Aorta (tissue), 5 donors: ENCODE measurements at regions not wholly inside any gene's neighbourhood (a gene's known extent, or its start where the extent isn't known, plus 50 kb on each side); places are given as distances from the start of the nearest gene placed in this dataset.

Experiments
- ATAC-seq: fragments of 200-7000 bp; cut with Tn5 transposase; one replicate; pipeline ENCODE4 v1.9.1; 2022; ENCODE audit warnings: moderate library complexity; ENCODE audit not compliant: low FRiP score
- DNase-seq, 2 donors: peaks; one replicate each; pipeline ENCODE4 v3.0.0-alpha.2; 2020
- H3K27ac ChIP-seq, 2 donors: one replicate each; pipeline ENCODE4 v1.5.1; 2013; ENCODE audit warnings: low read length in 2 of 2, mild to moderate bottlenecking in 2 of 2, moderate library complexity in 2 of 2, control low read depth in 1 of 2, inconsistent platforms in 1 of 2, low read depth in 1 of 2
- H3K27me3 ChIP-seq, 2 donors: one replicate each; pipeline ENCODE4 v1.6.1; 2013; ENCODE audit warnings: control low read depth in 1 of 2, low read length in 1 of 2, mild to moderate bottlenecking in 1 of 2, moderate library complexity in 1 of 2; ENCODE audit not compliant: insufficient read depth in 2 of 2, control insufficient read depth in 1 of 2
- H3K36me3 ChIP-seq, 2 donors: one replicate each; pipeline ENCODE4 v1.6.1; 2013; ENCODE audit warnings: control low read depth in 1 of 2, low read length in 1 of 2, mild to moderate bottlenecking in 1 of 2; ENCODE audit not compliant: insufficient read depth in 2 of 2, control insufficient read depth in 1 of 2
- H3K4me1 ChIP-seq, 2 donors: one replicate each; pipeline ENCODE4 v1.6.1; 2013; ENCODE audit warnings: low read length in 2 of 2, control low read depth in 1 of 2, mild to moderate bottlenecking in 1 of 2, moderate library complexity in 1 of 2; ENCODE audit not compliant: insufficient read depth in 2 of 2, control insufficient read depth in 1 of 2
- H3K4me3 ChIP-seq, 2 donors: one replicate each; pipeline ENCODE4 v1.5.1; 2013; ENCODE audit warnings: low read length in 2 of 2, control low read depth in 1 of 2, mild to moderate bottlenecking in 1 of 2
- H3K9me3 ChIP-seq: one replicate; pipeline ENCODE4 v1.6.1; 2013; ENCODE audit warnings: mild to moderate bottlenecking, low read length; ENCODE audit not compliant: control insufficient read depth
- WGBS, 2 donors: extraction: QIAGEN DNeasy Blood & Tissue Kit; methylation state at CpG; one replicate each; pipeline ENCODE4 v1.1.7; 2013; 5-methylcytosine and 5-hydroxymethylcytosine counted together
- intact Hi-C, 2 donors: fragments of 100-400 bp; cut with DNase I; formaldehyde crosslinking; loops; one replicate each; pipeline versions ENCODE4 v1.14.2 to v1.15.0; 2022
- donor health status: healthy with polysubstance abuse.
- donor health status: Bipolar disorder and iron deficiency.
- donor health status: DM: no; HTN: no; CAD: no.
- donor health status: DM: no; HTN: no; CAD: no.
- donor health status: DM: yes; HTN: yes; CAD: no.

GRCh38 chr14:96931751-96932150, 134.6 kb downstream of the VRK1 start:
- H3K27me3 ChIP-seq: no peaks in the 10 kb centered on the region
- no peak overlapping the region for H3K4me3 ChIP-seq
- H3K4me1 ChIP-seq: no peaks in the 10 kb centered on the region
- intact Hi-C loops: no loop called here
- H3K9me3 ChIP-seq: peaks cover 1% of the 10 kb centered on the region
- no peak for ATAC-seq
- H3K36me3 ChIP-seq: no peaks in the 10 kb centered on the region
- WGBS, 2 donors: 95 to 96% methylated on average over 17 of the region's 17 CpGs
- DNase-seq: no peak
- H3K27ac ChIP-seq: no peak overlapping the region

DNA sequence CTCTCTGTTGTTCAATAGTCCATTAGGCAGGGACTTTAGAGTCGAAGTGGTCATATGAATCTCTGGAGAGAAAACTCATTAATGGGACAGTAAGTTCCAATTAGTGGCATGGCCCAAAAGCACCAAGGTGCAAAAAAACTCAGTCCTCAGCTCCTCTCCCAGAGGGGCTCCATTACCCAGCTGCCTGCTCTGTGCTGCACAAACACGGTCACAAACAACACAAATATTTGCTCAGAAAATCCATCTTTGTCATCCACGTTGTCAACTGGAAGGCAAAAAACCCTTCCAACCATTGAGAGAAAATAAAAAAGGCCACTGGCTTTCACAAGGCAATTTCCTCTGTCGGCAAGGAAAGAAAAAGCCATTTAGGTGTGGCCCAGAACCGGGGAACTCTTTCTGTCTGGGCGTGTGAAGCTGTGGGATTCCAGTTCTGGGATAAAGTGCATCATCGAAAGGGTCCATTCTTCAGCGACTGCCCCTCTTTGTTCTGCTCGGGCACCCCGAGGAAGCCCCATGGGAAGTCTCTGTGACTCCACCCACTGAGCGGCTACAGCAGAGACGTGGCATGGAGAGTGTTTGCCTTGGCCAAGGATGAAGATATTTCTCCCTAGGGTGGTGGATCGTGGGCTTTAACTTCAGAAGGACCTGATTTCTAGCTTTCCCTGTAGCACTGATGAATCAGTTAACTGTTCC, 137.6 kb downstream of the VRK1 start:
- ATAC-seq: no peak
- Histone ChIP-seq H3K9me3 (peaks cover 1% of the 10 kb centered on the region), H3K4me3 (no peak overlapping the region), H3K4me1 (no peaks in the 10 kb centered on the region), H3K36me3 (no peaks in the 10 kb centered on the region), H3K27me3 (no peaks in the 10 kb centered on the region), H3K27ac (no peak overlapping the region)
- intact Hi-C loops: no loop called here
- no peak for DNase-seq
- 31 to 34% methylated on average over 13 of the region's 13 CpGs for WGBS, 2 donors

DNA sequence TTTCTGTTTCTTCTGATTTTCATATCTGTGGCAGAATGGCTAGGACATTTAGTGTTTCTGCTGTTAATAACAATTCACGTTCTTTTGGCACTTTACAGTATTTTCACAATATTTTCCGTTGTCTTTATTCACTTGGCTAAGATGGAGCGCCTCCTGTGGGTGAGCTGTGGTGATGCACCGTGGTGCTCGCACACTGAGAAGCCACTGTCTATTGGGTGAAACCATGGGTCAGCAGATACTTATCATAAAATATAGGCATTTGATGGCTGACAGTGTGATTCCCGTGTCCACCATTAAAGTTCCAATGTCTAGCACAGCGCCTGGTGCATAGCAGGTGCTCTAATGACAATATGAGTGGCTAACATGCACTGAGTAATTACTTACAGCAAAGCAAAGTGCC, 141.8 kb downstream of the VRK1 start:
- WGBS, 2 donors: 56% methylated on average over 7 of the region's 7 CpGs
- intact Hi-C loops: no loop called here
- H3K4me3 ChIP-seq: no peak overlapping the region
- DNase-seq (no peak), ATAC-seq (no peak)
- no peaks in the 10 kb centered on the region for H3K27me3 ChIP-seq
- H3K36me3 ChIP-seq: no peaks in the 10 kb centered on the region
- no peak overlapping the region for H3K27ac ChIP-seq
- no peaks in the 10 kb centered on the region for H3K4me1 ChIP-seq
- peaks cover 1% of the 10 kb centered on the region for H3K9me3 ChIP-seq

DNA sequence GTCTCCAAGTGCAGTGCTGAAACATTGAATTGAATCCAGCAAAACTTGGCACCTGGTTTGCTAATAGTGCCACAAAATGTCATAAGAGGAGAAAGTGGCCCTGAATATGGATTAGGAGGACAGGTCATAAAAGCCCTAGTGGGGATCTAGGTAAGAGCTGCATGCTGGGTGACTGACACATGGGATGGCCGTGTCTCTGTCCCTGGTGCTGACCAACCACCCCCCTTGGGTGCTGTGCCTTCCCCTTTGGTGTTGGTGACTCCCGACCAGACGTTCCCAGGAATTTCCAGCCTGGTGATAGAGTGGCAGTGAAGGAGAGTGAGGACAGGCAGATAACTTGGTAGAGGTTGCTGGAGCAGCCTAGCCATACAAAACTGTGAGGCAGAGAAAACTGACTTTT, 142.8 kb downstream of the VRK1 start:
- no peak overlapping the region for H3K27ac ChIP-seq
- no peaks in the 10 kb centered on the region for H3K27me3 ChIP-seq
- H3K4me1 ChIP-seq: no peaks in the 10 kb centered on the region
- DNase-seq: no peak
- no peak overlapping the region for H3K4me3 ChIP-seq
- H3K9me3 ChIP-seq: peaks cover 1% of the 10 kb centered on the region
- no peak for ATAC-seq
- no peaks in the 10 kb centered on the region for H3K36me3 ChIP-seq
- 17 to 19% methylated on average over 3 of the region's 3 CpGs for WGBS, 2 donors
- intact Hi-C loops: no loop called here

DNA sequence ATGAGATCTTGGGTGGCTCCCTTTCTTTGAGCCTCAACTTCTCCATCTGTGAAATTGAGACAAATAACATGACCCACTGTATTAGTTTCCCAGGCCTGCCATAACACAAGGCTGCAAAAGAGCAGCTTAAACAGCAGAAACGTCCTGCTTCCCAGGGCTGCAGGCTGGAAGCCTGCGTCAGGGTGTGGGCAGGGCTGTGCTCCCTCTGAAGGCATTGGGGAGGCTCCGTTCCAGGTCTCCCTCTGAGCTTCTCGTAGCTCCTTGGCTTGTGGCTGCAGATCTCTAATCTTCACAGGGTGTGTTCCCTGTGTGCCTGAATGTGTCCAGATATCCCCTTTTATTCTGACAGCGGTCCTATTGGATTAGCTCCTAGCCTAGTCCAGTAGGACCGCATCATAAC, 147.1 kb downstream of the VRK1 start:
- intact Hi-C loops: no loop called here
- H3K4me3 ChIP-seq: no peak overlapping the region
- H3K4me1 ChIP-seq: no peaks in the 10 kb centered on the region
- H3K27me3 ChIP-seq: no peaks in the 10 kb centered on the region
- DNase-seq (no peak), ATAC-seq (no peak)
- no peak overlapping the region for H3K27ac ChIP-seq
- 54 to 55% methylated on average over 6 of the region's 6 CpGs for WGBS, 2 donors
- peaks cover under 1% of the 10 kb centered on the region for H3K9me3 ChIP-seq
- no peaks in the 10 kb centered on the region for H3K36me3 ChIP-seq

DNA sequence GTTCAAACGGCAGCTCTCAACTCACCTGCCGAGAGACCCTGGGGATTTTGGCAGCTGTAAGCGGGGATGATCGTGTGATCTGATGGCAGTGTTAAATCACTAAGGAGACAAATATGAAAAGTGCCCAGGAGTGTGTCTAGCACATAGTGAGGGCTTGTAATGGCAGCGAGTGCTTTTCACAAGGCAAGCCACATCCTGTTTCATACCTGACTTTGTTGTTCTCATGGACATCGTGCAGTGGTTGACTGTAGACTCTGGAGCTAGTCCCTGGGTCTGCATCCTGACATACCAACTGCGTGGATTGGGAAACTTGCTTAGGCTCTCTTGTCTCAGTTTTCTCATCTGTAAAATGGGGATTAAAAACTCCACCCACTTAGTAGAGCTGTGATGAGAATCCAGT, 148.5 kb downstream of the VRK1 start:
- no peaks in the 10 kb centered on the region for H3K36me3 ChIP-seq
- DNase-seq (no peak), ATAC-seq (no peak)
- H3K4me3 ChIP-seq: no peak overlapping the region
- no peaks in the 10 kb centered on the region for H3K27me3 ChIP-seq
- H3K27ac ChIP-seq: no peak overlapping the region
- no peaks in the 10 kb centered on the region for H3K4me1 ChIP-seq
- H3K9me3 ChIP-seq: peaks cover 2% of the 10 kb centered on the region
- intact Hi-C loops: no loop called here
- WGBS, 2 donors: 89 to 91% methylated on average over 7 of the region's 7 CpGs

GRCh38 chr14:96949594-96949993, 152.4 kb downstream of the VRK1 start:
- Histone ChIP-seq H3K27ac (no peak overlapping the region), H3K9me3 (peaks cover 2% of the 10 kb centered on the region), H3K36me3 (no peaks in the 10 kb centered on the region), H3K27me3 (no peaks in the 10 kb centered on the region), H3K4me1 (no peaks in the 10 kb centered on the region), H3K4me3 (no peak overlapping the region)
- DNase-seq: no peak
- no peak for ATAC-seq
- intact Hi-C loops: no loop called here
- WGBS, 2 donors: 76 to 87% methylated on average over 3 of the region's 3 CpGs

DNA sequence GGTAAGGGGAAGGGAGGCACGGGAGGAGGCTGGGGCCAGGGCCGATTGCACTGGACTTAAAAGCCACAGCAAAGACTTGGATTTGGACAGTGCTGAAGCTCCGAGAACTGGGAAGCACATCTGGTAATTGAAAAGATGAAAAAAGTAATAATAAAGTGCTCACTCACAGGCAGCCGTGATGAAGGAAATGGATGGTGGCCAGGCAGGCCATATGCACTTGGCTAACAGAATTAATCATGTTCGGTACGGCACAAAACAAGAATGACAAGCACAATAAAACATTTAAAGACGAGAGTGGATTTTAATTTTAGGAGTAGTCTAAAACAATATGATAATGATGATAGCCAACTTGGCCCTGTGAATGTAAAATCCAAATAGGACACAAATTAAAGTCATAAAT, 154.3 kb downstream of the VRK1 start:
- no peak for ATAC-seq
- Histone ChIP-seq H3K9me3 (peaks cover 2% of the 10 kb centered on the region), H3K27ac (no peak overlapping the region), H3K4me1 (no peaks in the 10 kb centered on the region), H3K4me3 (no peak overlapping the region), H3K36me3 (no peaks in the 10 kb centered on the region), H3K27me3 (no peaks in the 10 kb centered on the region)
- WGBS, 2 donors: 67 to 74% methylated on average over 7 of the region's 7 CpGs
- intact Hi-C loops: no loop called here
- no peak for DNase-seq

DNA sequence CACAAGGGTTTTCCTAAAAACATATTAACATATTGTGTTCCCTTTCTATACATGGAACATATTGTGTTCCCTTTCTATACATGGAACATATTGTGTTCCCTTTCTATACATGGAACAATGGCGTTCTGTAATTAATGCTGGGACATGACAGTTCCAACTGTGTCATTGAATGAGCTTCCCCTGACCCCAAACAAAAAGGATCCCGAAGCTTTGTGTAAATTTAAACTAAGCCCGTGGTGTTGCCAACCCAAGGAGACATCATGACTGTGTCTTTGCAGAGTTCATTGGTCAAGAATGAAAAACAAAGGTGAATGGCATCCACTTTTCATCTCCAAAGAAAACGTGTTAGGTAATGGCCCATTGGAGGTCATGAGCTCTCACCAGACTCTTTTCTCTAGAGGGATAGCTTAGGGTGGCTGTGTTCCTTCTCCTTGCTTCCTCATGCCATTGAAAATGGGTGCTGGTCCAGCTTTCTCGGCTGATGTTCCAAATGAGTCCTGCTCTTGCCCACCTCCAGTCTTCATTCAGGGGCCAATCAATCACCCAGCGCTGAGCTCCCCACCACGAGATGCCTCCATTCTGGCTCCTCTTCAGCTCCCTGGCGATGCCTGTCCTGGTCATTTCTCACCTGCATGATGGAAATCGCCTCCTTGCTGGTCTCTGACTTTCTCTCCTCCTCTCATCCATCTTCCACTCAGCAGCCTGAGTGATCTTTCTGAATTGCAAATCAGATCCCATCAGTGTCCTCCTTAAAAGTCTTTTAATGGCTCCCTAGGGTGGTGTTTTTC, 156.1 kb downstream of the VRK1 start:
- WGBS, 2 donors: 70 to 72% methylated on average over 9 of the region's 9 CpGs
- ATAC-seq (no peak), DNase-seq (no peak)
- Histone ChIP-seq H3K36me3 (no peaks in the 10 kb centered on the region), H3K9me3 (peaks cover 2% of the 10 kb centered on the region), H3K27ac (no peak overlapping the region), H3K4me1 (no peaks in the 10 kb centered on the region), H3K27me3 (no peaks in the 10 kb centered on the region), H3K4me3 (no peak overlapping the region)
- intact Hi-C loops: no loop called here
